CD4-positive, CD25-positive, alpha-beta regulatory T cell (primary cell): ENCODE measurements at regions not wholly inside any gene's neighbourhood (a gene's known extent, or its start where the extent isn't known, plus 50 kb on each side); places are given as distances from the start of the nearest gene placed in this dataset.

Experiments
- ATAC-seq, 2 donors: fragments of 150-1000 bp; cut with Tn5 transposase; one replicate each; pipeline ENCODE4 v1.10.0; 2021; ENCODE audit warnings: low read depth in 2 of 2, moderate number of reproducible peaks in 2 of 2, moderate library complexity in 1 of 2
- DNase-seq, 3 donors: peaks; one replicate each; pipeline versions ENCODE4 v3.0.0 to v3.0.0-alpha.2; 2012 to 2022; ENCODE audit warnings: mixed read lengths in 1 of 3
- H3K27ac ChIP-seq: one replicate; pipeline ENCODE4 v1.7.0; 2013; ENCODE audit warnings: mild to moderate bottlenecking, low read length; ENCODE audit not compliant: insufficient read depth, poor library complexity, severe bottlenecking
- H3K27me3 ChIP-seq: one replicate; pipeline ENCODE4 v1.7.0; 2013; ENCODE audit warnings: low read length; ENCODE audit not compliant: control insufficient read depth, insufficient read depth
- H3K36me3 ChIP-seq: one replicate; pipeline ENCODE4 v1.7.0; 2013; ENCODE audit warnings: mild to moderate bottlenecking, low read length, moderate library complexity; ENCODE audit not compliant: control insufficient read depth, insufficient read depth
- H3K4me1 ChIP-seq: 2 replicates; pipeline ENCODE4 v1.7.0; 2013; ENCODE audit warnings: mild to moderate bottlenecking, low read length; ENCODE audit not compliant: insufficient read depth, control insufficient read depth, poor library complexity, severe bottlenecking
- H3K4me3 ChIP-seq: one replicate; pipeline ENCODE4 v1.7.0; 2013; ENCODE audit warnings: low read depth, mild to moderate bottlenecking, low read length, moderate library complexity
- H3K9me3 ChIP-seq, 2 experiments: 1 replicate in 1 of 2; 2 replicates in 1 of 2; pipeline ENCODE4 v1.7.0; 2013; ENCODE audit warnings: low read length in 2 of 2, mild to moderate bottlenecking in 1 of 2, moderate library complexity in 1 of 2; ENCODE audit not compliant: control insufficient read depth in 2 of 2
- H3K27ac Mint-ChIP-seq, 3 donors: one replicate each; pipeline ENCODE4 v1.8.0; 2020 to 2022; ENCODE audit warnings: mild to moderate bottlenecking in 3 of 3, mixed read lengths in 3 of 3, moderate library complexity in 2 of 3
- H3K27me3 Mint-ChIP-seq: one replicate; pipeline ENCODE4 v1.8.0; 2022; ENCODE audit warnings: mild to moderate bottlenecking, mixed read lengths
- H3K36me3 Mint-ChIP-seq: one replicate; pipeline ENCODE4 v1.8.0; 2020; ENCODE audit warnings: mixed read lengths
- H3K4me1 Mint-ChIP-seq, 4 donors: one replicate each; pipeline ENCODE4 v1.8.0; 2020 to 2022; ENCODE audit warnings: mixed read lengths in 4 of 4, mild to moderate bottlenecking in 1 of 4
- H3K4me3 Mint-ChIP-seq, 4 donors: one replicate each; pipeline ENCODE4 v1.8.0; 2020 to 2022; ENCODE audit warnings: mild to moderate bottlenecking in 4 of 4, mixed read lengths in 4 of 4, moderate library complexity in 3 of 4
- H3K9me3 Mint-ChIP-seq, 7 donors: one replicate each; pipeline ENCODE4 v1.8.0; 2020 to 2022; ENCODE audit warnings: mixed read lengths in 7 of 7, mild to moderate bottlenecking in 3 of 7, moderate library complexity in 2 of 7

GRCh38 chr18:56196495-56197225 lies 441.7 kb downstream of the TXNL1 start:
- Mint-ChIP-seq H3K4me3 (no peak overlapping the region), H3K36me3 (no peaks in the 10 kb centered on the region), H3K9me3 (peaks cover 0 to 3% (median 0%) of the 10 kb centered on the region in 7 donors), H3K27ac (no peak overlapping the region), H3K27me3 (no peaks in the 10 kb centered on the region), H3K4me1 (no peaks in the 10 kb centered on the region)
- Histone ChIP-seq H3K27me3 (no peaks in the 10 kb centered on the region), H3K4me3 (no peak overlapping the region), H3K4me1 (no peaks in the 10 kb centered on the region), H3K9me3 (no peaks in the 10 kb centered on the region), H3K36me3 (no peaks in the 10 kb centered on the region), H3K27ac (no peak overlapping the region)
- no peak for DNase-seq
- no peak for ATAC-seq

- Mint-ChIP-seq H3K4me1 (no peaks in the 10 kb centered on the region), H3K36me3 (no peaks in the 10 kb centered on the region), H3K9me3 (peaks cover 0 to 5% (median 0%) of the 10 kb centered on the region in 7 donors), H3K27ac (no peak overlapping the region), H3K4me3 (no peak overlapping the region), H3K27me3 (no peaks in the 10 kb centered on the region)
- no peaks in the 10 kb centered on the region for H3K4me1 ChIP-seq
- H3K36me3 ChIP-seq, result no peaks in the 10 kb centered on the region
- no peak for DNase-seq
- H3K27ac ChIP-seq, result no peak overlapping the region
- no peaks in the 10 kb centered on the region for H3K27me3 ChIP-seq
- H3K4me3 ChIP-seq, result no peak overlapping the region
- no peak for ATAC-seq
- no peaks in the 10 kb centered on the region for H3K9me3 ChIP-seq
These were observed 447.1 kb downstream of the TXNL1 start for GRCh38 chr18:56191334-56191733.

DNA sequence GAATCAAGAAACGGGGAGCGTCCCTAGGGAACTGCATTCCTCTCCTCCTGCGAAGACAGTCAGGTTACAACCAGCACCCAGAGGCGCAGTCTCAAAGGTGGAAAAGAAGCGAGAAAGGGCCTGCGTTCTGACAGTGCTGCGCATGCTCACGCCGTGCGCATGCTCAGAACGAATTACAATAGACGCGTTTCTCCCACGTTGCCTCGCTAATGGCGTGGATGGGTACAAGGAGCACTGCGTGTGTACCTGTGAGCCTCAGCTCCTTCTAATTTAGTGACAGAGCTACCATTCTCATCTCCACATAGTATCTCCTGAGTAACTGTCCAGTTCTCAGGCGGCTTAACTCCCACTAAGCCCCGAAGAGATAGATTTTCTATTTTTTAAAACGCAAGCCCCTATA lies 448.8 kb downstream of the TXNL1 start:
- H3K4me1 ChIP-seq, result no peaks in the 10 kb centered on the region
- Mint-ChIP-seq H3K4me3 (no peak overlapping the region), H3K9me3 (peaks cover 0 to 5% (median 0%) of the 10 kb centered on the region in 7 donors), H3K4me1 (no peaks in the 10 kb centered on the region), H3K27me3 (no peaks in the 10 kb centered on the region), H3K27ac (no peak overlapping the region), H3K36me3 (no peaks in the 10 kb centered on the region)
- no peaks in the 10 kb centered on the region for H3K9me3 ChIP-seq
- DNase-seq, result no peak
- no peak overlapping the region for H3K27ac ChIP-seq
- no peaks in the 10 kb centered on the region for H3K27me3 ChIP-seq
- H3K36me3 ChIP-seq, result no peaks in the 10 kb centered on the region
- no peak overlapping the region for H3K4me3 ChIP-seq
- ATAC-seq, result no peak

DNA sequence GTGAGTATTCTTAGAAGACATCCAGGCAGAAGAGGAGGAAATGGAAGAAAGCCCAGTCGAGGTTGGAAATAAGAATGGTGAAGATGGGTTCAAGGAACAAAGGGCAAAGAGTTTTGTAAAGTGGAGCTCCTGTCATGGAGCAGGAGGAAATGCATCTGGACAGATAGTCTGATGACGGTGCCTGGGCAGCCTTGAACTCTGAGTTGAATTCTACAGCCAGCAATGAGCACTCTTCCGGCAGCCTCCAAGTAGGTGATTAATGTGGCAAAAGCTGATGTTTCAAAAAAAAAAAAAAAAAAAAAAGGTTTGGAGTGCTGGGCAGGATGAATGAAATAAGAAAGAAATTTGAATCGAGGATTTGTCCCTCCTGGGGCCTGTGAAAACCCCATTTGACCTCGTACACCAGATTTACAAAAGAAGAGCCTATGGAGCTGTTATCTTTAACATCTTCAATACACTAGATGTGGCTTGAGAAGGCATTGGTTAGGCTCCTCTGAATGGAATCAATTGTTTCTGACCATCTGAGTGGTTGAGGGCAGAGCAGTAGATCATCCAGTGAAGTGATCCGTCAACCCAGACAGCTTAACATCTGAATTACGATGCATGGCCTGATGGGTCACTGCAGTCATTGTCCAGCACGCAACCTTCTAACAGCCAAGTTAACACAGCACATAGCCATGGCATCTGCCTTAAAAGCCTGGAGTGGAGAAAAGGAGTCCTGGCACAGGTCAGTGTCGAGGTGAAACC lies 449.7 kb downstream of the TXNL1 start:
- H3K36me3 Mint-ChIP-seq, result no peaks in the 10 kb centered on the region
- H3K9me3 Mint-ChIP-seq, result peaks cover 0 to 7% (median 3%) of the 10 kb centered on the region in 7 donors
- H3K27ac ChIP-seq, result no peak overlapping the region
- no peak overlapping the region for H3K27ac Mint-ChIP-seq
- no peaks in the 10 kb centered on the region for H3K27me3 ChIP-seq
- H3K4me1 ChIP-seq, result no peaks in the 10 kb centered on the region
- DNase-seq, result no peak
- no peak overlapping the region for H3K4me3 ChIP-seq
- H3K27me3 Mint-ChIP-seq, result no peaks in the 10 kb centered on the region
- H3K4me3 Mint-ChIP-seq, result no peak overlapping the region
- no peaks in the 10 kb centered on the region for H3K36me3 ChIP-seq
- no peaks in the 10 kb centered on the region for H3K9me3 ChIP-seq
- H3K4me1 Mint-ChIP-seq, result no peaks in the 10 kb centered on the region
- no peak for ATAC-seq

DNA sequence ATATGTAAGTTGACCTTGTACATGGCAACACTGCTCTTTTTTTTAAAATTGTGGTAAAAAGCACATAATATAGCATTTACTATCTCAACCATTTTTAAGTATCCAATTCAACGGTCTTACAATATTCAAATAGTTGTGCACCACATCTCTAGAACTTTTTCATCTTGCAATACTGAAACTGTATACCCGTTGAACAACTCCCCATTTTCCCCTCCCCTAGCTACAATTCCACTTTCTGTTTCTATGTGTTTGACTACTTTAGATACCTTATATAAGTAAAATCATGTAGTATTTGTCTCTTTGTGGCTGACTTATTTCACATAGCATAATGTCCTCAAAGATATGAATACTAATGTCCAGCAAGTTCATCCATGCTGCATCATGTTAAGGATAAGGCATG lies 452.1 kb downstream of the TXNL1 start:
- Histone ChIP-seq H3K4me1 (no peaks in the 10 kb centered on the region), H3K27me3 (no peaks in the 10 kb centered on the region), H3K36me3 (no peaks in the 10 kb centered on the region), H3K9me3 (no peaks in the 10 kb centered on the region), H3K4me3 (no peak overlapping the region), H3K27ac (no peak overlapping the region)
- Mint-ChIP-seq H3K36me3 (no peaks in the 10 kb centered on the region), H3K4me3 (no peak overlapping the region), H3K4me1 (no peaks in the 10 kb centered on the region), H3K9me3 (peaks cover 0 to 15% (median 3%) of the 10 kb centered on the region in 7 donors), H3K27ac (no peak overlapping the region), H3K27me3 (no peaks in the 10 kb centered on the region)
- ATAC-seq, result no peak
- no peak for DNase-seq

- Histone ChIP-seq H3K27ac (no peak overlapping the region), H3K4me1 (no peaks in the 10 kb centered on the region), H3K4me3 (no peak overlapping the region), H3K9me3 (no peaks in the 10 kb centered on the region), H3K36me3 (no peaks in the 10 kb centered on the region), H3K27me3 (no peaks in the 10 kb centered on the region)
- DNase-seq, result no peak
- no peak for ATAC-seq
- peaks cover 0 to 17% (median 3%) of the 10 kb centered on the region in 7 donors for H3K9me3 Mint-ChIP-seq
- H3K27ac Mint-ChIP-seq, result no peak overlapping the region
- no peaks in the 10 kb centered on the region for H3K4me1 Mint-ChIP-seq
- no peaks in the 10 kb centered on the region for H3K27me3 Mint-ChIP-seq
- H3K4me3 Mint-ChIP-seq, result no peak overlapping the region
- no peaks in the 10 kb centered on the region for H3K36me3 Mint-ChIP-seq
These were observed 453.3 kb downstream of the TXNL1 start for GRCh38 chr18:56185126-56185525.

DNA sequence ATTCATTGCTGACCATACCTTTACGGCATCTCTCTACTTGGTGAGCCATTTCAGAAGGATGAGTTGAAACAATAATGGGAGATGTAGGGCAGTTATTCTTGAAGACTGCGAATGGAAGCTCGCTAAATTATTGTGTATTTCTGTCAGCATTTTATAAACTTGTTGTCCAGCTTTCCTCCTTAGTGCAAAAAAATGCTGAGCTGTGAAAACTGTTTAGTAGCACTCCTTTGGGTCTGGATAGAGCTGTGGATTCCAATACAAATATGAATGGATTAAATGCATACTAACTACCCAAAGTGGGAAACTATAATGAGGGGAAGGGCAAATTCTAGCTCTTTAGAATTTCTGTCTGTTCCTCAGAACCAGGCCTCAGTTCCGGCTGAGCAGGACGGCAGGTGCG lies 461.6 kb downstream of the TXNL1 start:
- H3K9me3 ChIP-seq, result no peaks in the 10 kb centered on the region
- H3K36me3 ChIP-seq, result no peaks in the 10 kb centered on the region
- Mint-ChIP-seq H3K4me1 (no peaks in the 10 kb centered on the region), H3K36me3 (no peaks in the 10 kb centered on the region), H3K27me3 (peaks cover 4% of the 10 kb centered on the region), H3K27ac (no peak overlapping the region), H3K9me3 (peaks cover 0 to 13% (median 1%) of the 10 kb centered on the region in 7 donors), H3K4me3 (no peak overlapping the region)
- H3K4me1 ChIP-seq, result no peaks in the 10 kb centered on the region
- DNase-seq (no peak), ATAC-seq (no peak)
- no peak overlapping the region for H3K27ac ChIP-seq
- H3K4me3 ChIP-seq, result no peak overlapping the region
- H3K27me3 ChIP-seq, result no peaks in the 10 kb centered on the region
